Stimulated activated CD8-positive, alpha-beta memory T cell treated with anti-CD3 and anti-CD28 coated beads, Interleukin-15, amount 100 ng/mL, for 24 hours (primary cell): ENCODE measurements at regions not wholly inside any gene's neighbourhood (a gene's known extent, or its start where the extent isn't known, plus 50 kb on each side); places are given as distances from the start of the nearest gene placed in this dataset.

Source experiments
- DNase-seq: peaks from one replicate; pipeline ENCODE4 v3.0.0-alpha.2; 2020; ENCODE audit warnings: low read depth

DNA sequence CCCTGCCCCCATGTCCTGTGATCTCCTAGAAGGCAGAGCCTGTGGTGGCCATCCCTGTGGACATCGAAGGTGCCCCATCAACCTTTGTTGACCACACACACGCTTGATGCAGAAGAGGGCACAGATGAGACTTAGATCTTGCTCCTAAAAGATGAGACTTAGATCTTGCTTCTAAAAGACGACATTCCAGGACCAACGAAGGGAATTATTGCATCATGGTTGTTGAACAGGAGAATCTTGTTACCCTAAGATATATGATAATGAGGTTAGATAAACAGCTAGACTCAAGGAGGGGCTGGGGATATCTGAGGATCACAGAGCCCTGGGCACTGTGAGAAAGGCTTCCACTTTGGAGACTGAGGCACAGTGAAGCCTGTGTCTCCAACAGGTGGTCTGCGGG lies 91.1 kb upstream of the WSCD2 start:
- no peak for DNase-seq

DNA sequence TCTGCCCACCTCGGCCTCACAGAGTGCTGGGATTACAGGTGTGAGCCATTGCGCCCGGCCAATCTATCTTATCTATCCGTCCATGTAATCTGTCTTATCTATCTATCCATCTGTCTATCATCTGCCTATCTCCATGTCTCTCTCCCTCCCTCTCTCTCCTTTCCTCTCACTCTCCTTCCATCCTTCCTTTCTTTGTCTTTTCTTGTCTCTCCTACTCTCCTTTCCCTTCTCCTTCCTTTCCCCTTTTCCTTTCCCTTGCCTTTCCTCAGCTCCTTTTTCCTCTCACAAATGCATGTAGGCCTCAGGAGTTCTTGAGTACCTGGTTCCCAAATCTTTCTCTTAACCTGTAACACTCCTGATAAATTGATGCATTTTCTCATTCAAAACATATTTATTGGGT lies 89.3 kb upstream of the WSCD2 start:
- no peak for DNase-seq

DNA sequence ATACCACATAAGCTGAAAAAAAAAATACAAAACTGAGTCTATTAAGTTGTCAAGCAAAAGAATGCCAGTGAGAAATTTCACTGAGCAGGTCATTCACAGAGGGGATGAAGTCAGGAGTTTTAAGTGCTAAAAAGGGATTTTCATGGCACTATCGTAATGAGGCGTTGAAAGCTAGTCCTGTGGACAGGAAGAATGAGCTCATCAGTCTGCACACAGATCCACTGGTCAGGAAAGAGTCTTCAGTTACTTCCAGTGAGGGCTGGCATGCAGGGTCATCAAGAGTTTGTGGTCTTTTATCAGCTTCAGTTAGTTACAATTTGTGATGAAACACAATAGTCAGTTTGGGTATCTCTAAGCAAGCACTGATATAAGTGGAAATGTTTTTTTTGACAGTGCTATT lies 88.1 kb upstream of the WSCD2 start:
- DNase-seq, result no peak

DNA sequence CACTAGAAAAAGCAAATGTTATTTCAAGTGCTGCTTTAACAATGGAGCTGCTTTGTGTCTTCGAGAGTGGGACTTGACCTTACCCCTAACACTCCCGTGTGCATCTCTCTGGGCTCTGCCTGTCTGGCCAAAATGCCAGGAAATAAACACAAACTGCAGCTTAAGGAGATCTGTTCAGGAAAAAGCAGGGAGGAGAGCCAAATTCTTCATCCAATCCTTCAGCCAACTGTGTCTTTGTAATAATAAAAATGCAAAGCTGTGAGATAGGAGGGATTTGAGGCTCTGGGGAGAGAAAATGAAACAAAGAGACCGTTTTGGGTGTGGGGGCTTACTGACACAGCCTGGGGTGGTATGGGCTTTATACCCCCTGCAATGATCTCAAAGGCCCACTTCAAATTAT lies 85.8 kb upstream of the WSCD2 start:
- no peak for DNase-seq

DNA sequence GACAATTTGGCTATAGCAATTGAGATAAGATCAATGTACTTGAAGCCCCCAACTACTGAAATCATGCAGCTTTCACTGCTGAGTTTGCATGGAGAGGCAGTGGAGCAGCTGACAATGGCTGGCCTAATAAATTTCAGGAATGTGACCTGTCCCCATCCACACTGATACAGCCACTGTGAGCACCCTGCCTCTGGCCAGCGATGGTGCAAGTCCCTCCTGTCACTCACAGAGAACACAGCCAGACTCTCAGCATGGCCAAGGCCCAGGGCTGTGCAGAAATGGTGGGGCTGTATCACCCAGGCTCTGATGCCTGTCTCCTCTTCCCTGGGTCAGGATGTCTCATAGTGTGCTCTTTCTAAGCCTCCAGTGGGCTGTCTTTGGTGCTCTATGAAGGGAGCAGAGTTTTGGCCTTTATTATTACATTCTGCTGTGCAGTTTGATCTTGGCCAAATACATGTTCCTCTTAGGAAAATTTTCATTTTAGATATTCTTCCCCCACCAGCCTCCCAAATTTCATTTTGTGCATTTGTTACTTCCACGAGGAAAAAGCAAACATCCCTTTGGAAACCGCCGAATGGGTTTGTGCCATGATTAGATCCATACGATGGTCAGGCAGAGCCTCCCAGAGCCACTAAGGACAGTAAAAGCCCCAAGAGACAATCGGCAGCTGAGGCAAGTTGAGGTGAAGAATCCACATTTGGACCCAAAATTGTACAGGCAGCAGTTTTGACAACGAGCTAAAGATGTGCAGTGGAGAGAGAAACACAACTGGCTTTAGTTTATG lies 85.1 kb upstream of the WSCD2 start:
- DNase-seq, result no peak

DNA sequence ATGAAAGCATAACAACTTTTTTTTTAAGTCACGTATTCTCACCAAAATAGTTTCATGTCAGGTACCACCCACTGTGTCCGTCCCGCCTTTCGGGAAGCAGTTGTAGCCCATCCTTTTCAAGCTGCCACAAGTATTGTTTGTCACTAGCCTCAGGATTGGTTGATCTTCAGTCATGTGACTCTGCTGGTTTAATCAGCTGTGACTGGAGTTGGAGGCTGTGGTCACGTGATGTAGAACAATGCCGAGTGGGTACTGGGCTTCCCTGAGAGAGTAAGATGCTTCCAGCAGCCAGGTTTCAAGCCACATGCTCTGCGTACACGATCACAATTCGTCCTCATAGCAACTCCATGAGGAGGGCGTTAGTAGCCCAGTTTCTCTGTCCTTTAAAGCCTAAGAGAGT lies 83.0 kb upstream of the WSCD2 start:
- no peak for DNase-seq

DNA sequence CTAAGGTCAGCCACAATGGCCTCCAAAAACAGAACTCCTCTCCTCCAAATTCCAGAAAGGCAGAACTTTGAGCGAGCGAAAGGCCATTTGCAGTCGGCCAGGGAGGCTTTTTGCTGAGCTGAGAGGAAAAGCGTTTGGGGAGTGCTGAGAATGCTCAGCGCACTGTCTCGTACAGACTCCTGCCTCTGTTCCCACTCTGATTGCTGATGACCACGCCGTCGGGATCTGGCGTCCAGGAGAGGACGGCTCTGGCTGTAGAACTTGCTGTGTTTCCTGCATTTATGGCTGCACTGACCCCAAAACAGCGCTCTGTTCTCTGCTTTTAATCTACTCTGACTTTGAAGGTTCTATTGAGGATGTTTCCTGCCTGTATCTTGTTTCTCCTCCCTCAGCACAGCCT lies 82.4 kb upstream of the WSCD2 start:
- no peak for DNase-seq

DNA sequence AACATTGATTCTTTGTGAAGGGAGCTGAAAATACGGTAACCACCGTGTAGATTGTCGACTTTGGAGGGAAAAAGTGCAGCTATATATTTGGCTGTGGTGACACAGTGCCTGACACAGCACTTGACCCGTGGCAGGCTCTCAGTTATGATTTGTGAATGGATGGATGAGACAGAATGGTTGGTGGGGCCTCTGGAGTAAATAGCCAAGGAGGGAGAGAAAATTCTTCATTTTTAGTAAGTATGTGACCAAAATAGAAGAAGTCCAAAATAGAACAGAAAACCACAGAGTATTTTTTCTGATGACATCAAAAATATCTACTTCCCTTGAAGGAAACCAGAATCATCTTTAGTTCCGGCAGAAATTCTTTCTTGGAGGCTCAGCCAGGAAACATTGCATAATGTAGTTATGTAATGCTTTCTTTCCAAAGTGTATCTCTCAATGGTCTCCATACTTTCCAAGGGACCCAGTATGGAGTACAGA lies 82.0 kb upstream of the WSCD2 start:
- DNase-seq, result no peak

DNA sequence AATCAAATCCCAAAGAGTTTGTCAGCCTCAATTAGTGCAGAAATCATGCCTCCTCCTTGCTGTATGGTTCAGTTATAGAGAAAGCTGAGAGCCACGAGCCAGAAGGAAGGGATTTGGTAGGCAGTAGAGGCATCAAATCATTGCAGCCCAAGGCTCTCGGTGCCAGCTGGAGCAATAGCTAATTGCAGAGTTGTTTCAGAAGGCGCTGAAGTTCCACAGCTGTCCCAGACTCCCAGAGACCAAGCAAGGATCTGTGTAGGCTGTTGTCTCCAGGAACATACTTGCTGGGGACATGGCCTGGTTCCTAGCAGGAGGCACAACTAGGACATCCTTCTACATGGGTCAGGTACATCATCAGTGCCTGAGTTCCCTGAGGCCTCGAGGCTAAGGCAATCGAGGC lies 80.4 kb upstream of the WSCD2 start:
- no peak for DNase-seq

DNA sequence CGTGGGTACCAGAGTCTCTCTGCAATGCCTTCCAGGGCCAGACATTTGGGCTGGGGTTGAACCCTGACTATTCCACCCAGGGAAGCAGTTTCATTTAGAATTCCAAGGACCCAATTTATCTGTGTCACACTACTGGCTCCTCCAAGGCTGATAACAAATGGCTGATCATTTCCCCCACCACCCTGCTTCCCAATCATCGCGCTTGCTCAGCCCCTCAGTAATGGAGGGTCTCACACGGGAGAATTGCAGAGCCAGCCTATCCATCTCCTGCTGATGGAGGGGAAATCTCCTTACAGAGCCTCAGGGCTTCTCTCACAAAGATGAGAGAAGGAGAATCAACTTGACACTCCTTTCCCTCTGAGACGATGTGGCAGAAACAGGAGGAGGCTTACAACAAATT lies 78.4 kb upstream of the WSCD2 start:
- DNase-seq, result no peak

DNA sequence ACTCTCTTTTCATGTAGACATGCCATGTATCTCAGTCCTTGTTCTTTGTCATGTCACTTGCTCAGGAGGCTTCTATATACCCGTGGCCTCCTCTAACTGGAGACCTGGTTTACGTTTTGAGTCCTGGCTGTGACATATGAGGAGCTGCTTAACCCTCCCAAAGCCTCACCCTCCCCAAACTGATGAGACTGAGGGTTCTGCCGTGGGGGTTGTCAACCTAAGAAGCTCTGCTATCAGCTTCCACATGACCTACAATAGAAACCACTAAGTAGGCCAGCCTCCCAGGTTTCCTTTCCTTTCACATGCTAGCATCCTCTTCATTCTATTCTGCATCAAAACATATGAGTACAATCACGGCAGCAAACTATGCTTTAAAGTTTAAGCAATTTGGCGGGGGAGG lies 76.8 kb upstream of the WSCD2 start:
- no peak for DNase-seq

DNA sequence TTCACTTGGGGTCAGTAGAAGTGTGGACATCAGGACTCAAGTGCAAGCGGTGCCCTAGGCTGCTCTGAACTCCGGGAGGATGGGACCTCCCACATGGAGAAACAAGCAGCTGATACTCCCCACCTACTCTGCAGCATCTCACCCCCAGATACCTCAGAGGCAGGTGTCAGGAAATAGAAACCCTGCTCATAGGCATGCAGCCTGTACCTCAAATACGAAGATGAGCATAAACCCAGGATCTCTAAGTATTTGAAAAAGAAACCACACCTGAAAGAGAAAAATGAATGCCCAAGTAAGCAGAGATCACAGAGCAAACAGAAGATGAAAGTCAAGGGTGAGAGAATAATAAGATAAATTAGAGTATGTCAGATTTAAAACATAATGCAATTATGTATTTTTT lies 75.6 kb upstream of the WSCD2 start:
- no peak for DNase-seq

DNA sequence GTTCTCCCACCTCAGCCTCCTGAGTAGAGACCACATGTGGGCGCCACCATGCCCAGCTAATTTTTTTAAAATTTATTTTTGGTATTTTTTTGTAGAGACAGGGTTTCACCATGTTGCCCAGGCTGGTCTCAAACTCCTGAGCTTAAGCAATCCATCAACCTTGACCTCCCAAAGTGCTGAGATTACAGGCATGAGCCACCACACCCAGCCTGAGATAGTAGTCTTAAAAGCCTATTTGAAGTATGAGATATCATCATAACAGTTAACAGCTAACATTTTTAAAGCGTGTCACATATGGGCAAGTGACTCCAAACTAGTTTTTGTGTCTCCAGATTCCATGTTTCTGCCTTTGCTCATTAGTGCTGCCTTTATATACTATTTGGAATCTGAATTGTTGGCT lies 74.6 kb upstream of the WSCD2 start:
- DNase-seq, result no peak

DNA sequence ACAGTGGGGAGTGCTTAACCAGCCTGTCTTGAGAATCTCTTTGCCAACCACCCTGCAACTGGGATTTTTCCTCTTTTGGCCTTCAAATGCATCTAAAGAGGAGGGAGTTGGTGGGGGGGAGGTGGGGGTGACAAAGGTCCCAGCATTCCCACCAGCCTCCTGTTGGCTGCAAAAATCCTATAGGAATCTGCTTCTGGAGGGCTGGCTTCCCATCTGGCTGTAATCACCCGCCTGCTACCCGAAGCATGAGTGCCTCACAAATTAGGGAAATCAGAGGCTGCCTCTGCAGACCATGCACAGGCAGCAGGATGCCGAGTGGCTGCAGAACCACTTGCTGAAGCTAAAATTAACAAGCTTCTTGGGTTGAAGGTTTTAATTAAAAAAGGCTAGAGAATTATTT lies 73.9 kb upstream of the WSCD2 start:
- DNase-seq, result no peak

DNA sequence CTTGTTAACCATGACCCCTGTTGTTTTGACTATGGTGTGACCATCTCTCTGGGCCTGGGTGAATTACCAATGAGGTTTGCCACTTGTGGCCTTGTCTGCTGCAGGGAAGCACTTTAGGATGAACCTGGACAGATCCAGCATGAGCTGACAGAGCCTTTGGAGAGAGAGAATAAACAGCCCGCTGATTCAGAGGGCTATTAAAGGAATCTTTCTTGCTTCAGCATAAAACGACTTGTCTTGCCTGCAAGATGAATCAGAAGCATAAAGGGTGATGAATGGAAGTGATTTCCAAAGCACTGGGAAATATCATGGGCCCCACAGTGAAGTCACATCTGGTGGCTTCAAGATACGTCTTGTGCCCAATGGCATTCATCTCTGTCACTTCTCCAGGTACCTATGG lies 69.0 kb upstream of the WSCD2 start:
- DNase-seq, result no peak

DNA sequence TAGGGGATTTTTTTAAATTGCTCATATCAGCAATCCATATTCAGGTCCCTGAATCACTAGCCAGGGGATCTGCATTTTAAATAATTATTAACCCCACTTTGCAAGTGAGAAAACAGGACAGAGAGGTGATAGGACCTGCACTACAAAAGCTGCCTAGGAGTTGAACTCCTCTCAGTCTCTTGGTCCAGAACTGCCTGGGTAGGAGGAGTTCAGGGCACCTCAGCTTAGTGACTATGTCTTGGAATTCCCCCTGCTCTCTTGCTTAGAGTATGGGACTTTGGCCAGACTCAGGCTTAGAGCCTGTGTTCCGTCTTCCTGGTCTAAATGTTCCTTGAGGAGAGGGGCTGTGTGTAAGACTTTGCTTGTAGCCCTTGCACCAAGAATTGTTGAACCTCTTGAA lies 68.2 kb upstream of the WSCD2 start:
- no peak for DNase-seq

DNA sequence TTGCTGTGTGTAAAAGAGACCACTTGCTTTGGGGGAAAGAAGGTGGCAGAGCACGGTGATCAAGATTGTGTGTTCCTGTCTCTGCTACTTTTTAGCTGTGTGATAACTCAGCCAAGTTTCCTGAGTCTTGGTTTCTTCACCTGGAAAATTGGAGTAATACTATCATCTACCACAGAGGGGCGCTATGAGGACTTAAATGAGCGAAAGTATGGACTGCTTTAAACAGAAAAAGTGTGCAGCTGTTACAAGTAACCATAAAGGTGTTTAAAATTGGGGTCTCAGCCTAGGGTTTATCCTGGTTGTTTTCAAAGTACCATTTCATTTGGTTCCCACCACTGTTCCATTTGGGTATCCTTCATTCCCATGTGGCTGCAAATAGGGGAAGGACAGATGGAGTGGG lies 65.9 kb upstream of the WSCD2 start:
- no peak for DNase-seq

DNA sequence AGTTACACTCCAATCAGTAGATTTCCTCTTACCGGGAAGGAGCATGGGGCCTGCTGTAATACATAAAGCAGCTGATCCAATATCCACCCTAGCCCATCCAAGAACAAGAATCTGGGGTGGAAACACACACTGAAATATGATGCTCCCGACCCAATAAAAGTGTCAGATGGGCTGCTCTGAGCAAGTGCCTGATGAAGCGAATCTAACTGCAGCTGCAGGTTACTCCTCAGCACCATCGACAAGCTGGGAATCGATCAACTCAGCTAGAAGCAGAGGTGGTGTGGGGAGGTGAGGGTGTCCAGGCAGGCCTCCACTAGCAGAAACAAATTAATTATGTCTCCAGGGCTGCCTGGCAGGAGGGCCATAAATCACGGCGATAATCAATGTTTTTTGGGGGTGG lies 64.0 kb upstream of the WSCD2 start:
- DNase-seq, result no peak

DNA sequence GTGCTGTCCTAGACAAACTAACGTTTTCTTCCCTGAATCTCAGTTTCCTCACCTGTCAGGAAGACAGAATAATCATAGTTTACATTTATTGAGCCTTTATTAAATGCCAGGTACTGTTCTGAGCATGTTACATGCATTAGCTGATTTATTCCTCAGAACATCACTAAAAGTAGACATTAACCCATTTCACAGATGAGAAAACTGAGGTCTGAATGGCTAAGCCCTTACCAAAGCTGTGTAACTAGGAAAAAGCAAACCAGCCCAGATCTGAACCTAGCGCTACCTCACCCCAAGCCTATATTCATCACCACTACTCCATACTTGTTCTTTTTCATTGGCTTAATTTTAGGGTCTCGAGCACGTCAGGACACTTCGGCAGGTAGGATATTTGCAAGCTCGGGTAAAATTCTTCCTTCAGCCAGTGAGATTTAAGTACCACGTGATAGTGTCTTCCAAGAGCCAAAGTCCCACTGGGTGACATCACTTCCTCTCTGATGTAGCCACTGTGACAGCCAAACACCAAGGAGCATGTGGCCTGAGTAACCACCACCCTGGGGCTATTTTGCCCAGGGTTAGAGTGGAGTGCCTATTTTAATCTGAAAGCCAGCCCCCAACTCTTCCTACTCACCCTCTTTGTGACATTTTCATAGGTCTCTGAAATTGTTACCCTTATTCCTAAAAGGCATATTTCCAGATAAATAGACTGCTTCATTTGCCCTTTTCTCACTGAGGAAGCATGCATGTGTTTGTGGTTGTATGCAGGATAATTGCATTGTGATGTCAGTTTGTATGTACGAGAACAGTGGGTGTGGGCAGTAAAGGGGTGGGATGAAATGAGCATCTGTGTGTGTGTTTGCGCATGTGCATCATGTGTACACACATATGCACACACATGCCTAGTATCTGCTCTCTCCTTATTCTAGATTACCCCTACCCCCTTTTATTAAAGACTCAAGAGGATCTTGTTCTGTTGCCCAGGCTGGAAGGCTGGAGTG lies 62.2 kb upstream of the WSCD2 start:
- no peak for DNase-seq

DNA sequence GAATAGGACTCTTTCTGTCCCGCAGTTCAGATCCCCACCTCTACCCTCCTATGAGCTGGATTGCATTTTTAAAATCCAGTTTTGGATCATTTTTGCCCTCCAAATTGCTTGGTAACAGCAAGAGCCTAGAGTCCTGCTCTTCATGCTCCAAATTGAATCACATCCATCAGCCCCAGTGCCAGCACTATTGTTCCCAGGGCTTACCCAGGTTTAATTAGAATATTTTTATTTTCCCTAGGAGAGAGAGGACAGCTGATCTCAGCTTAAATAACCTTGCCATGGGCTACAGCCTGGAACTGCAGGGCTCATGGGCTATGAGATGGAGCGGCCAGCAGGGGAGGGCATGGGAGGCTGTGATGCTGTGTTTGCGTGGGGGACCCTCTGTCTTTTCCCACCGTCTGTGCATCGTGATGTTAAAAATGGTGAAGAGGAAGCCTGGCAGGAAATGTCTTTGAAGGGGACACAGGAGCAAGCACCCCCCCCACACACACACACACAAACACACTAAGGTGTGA lies 59.4 kb upstream of the WSCD2 start:
- DNase-seq, result no peak

DNA sequence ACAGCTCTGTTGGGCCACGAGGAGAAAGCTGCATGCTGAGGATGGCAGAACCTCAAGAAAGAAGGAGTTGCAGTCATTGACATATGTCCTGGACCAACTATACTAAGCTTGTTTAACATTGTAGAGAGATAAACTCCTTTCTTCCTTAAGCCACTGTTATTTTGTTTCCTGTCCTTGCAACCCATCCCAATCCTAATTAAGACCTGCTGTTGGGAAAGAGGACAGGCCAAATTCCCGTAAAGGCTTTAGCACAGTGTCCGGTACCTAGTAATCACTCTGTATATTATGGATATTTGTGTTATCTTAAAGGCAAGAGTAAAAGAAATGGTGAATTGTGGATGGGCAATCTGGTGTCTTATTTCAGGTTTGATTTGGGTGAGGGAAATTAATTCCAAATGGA lies 53.5 kb upstream of the WSCD2 start:
- DNase-seq, result no peak

DNA sequence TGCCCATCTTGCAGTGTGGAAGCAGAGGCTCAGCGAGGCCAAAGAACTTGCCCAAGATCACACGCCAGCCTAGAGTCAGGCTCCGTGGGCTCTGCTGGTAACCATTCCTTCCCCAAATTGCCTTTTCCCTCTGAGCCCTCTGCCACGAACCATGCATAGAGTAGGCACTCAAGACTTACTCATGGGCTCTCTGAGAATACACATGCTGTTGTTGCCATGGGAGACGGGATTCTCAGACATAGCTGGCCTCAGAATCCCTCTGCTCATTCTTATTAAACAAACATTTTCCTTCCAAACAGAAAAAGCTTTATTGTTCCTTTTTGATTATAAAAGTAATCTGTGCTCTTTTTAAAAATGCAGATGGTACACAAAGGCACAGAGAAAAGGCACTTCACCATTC lies 52.5 kb upstream of the WSCD2 start:
- no peak for DNase-seq

DNA sequence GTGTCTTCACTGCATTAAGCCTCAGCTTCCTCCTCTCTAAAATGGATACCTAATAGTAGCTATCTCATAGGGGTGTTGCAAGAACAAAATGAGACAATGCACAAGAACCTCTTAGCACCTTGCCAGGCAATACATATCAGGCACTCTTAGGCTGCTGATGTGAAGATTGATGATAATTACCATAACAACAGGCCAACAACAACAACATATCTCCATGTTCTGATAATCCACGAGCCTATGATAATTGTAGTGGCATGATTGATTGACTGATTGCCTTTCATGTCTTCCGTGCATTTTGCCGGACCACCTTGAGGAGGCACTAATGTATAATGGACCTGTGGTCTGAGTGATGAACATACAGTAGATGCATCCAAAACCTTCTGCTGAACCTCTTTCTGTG lies 50.7 kb upstream of the WSCD2 start:
- DNase-seq, result no peak
